CD14-positive monocyte (primary cell): ENCODE measurements at regions not wholly inside any gene's neighbourhood (a gene's known extent, or its start where the extent isn't known, plus 50 kb on each side); places are given as distances from the start of the nearest gene placed in this dataset.

Experiments used
- DNase-seq, 3 donors: peaks; one replicate each; pipeline ENCODE4 v3.0.0-alpha.2; 2011 to 2022
- H2AFZ ChIP-seq: 2 replicates; pipeline ENCODE4 v1.6.0; 2012; ENCODE audit warnings: mild to moderate bottlenecking, low read depth, low read length, inconsistent platforms; ENCODE audit not compliant: insufficient read depth, poor library complexity, severe bottlenecking
- H3K27ac ChIP-seq, 2 donors: 1 replicate in 1 of 2; 2 replicates in 1 of 2; pipeline ENCODE4 v1.5.1; 2012 to 2013; ENCODE audit warnings: low read length in 2 of 2, control low read depth in 1 of 2, inconsistent platforms in 1 of 2, low read depth in 1 of 2, mild to moderate bottlenecking in 1 of 2
- H3K27me3 ChIP-seq, 2 donors: one replicate each; pipeline versions ENCODE4 v1.6.0 to v1.6.1; 2011 to 2013; ENCODE audit warnings: low read length in 2 of 2; ENCODE audit not compliant: control insufficient read depth in 2 of 2, insufficient read depth in 2 of 2
- H3K36me3 ChIP-seq, 2 donors: replicated peaks in 1 of 2; 1 replicate in 1 of 2; 2 replicates in 1 of 2; pipeline versions ENCODE4 v1.5.1 to v1.6.1; 2012 to 2013; ENCODE audit warnings: low read length in 2 of 2, control low read depth in 1 of 2, inconsistent platforms in 1 of 2, mild to moderate bottlenecking in 1 of 2; ENCODE audit not compliant: insufficient read depth in 2 of 2, control insufficient read depth in 1 of 2
- H3K4me1 ChIP-seq, 2 donors: 1 replicate in 1 of 2; 2 replicates in 1 of 2; pipeline versions ENCODE4 v1.5.1 to v1.6.1; 2012 to 2013; ENCODE audit warnings: low read length in 2 of 2, control low read depth in 1 of 2, inconsistent platforms in 1 of 2, mild to moderate bottlenecking in 1 of 2, moderate library complexity in 1 of 2; ENCODE audit not compliant: insufficient read depth in 2 of 2, control insufficient read depth in 1 of 2
- H3K4me2 ChIP-seq: replicated peaks from 2 replicates; pipeline ENCODE3; 2012; ENCODE audit warnings: low read length, moderate library complexity, mild to moderate bottlenecking; ENCODE audit not compliant: poor library complexity, severe bottlenecking; ENCODE audit errors: extremely low read depth
- H3K4me3 ChIP-seq, 3 experiments: fragments of 200-600 bp in 1 of 3; sonication (generic) in 1 of 3; replicated peaks in 1 of 3; 1 replicate in 2 of 3; 2 replicates in 1 of 3; pipeline ENCODE4 v1.5.1; 2011 to 2013; ENCODE audit warnings: low read length in 3 of 3, mild to moderate bottlenecking in 3 of 3, control low read depth in 2 of 3, low read depth in 2 of 3, inconsistent platforms in 1 of 3, moderate library complexity in 1 of 3
- H3K79me2 ChIP-seq: 2 replicates; pipeline ENCODE4 v1.6.0; 2012; ENCODE audit warnings: mild to moderate bottlenecking, control low read depth, inconsistent platforms, low read length, moderate library complexity; ENCODE audit not compliant: insufficient read depth
- H3K9ac ChIP-seq: 2 replicates; pipeline ENCODE4 v1.6.0; 2017; ENCODE audit warnings: low read length, mild to moderate bottlenecking; ENCODE audit not compliant: insufficient read depth, poor library complexity, severe bottlenecking
- H3K9me3 ChIP-seq, 2 donors: replicated peaks in 1 of 2; 1 replicate in 1 of 2; 2 replicates in 1 of 2; pipeline versions ENCODE4 v1.5.1 to v1.6.1; 2012 to 2013; ENCODE audit warnings: low read length in 2 of 2, control low read depth in 1 of 2; ENCODE audit not compliant: control insufficient read depth in 1 of 2, insufficient read depth in 1 of 2
- H4K20me1 ChIP-seq: 2 replicates; pipeline ENCODE4 v1.6.0; 2012; ENCODE audit warnings: mild to moderate bottlenecking, low read length, control low read depth, moderate library complexity; ENCODE audit not compliant: insufficient read depth
- H3K27ac Mint-ChIP-seq, 7 donors: one replicate each; pipeline ENCODE4 v1.8.0; 2020; ENCODE audit warnings: mild to moderate bottlenecking in 7 of 7, mixed read lengths in 7 of 7, moderate library complexity in 6 of 7, inconsistent platforms in 2 of 7
- H3K27me3 Mint-ChIP-seq, 3 donors: one replicate each; pipeline ENCODE4 v1.8.0; 2021 to 2022; ENCODE audit warnings: low read depth in 3 of 3, mild to moderate bottlenecking in 3 of 3, mixed read lengths in 3 of 3, moderate library complexity in 3 of 3, inconsistent platforms in 1 of 3
- H3K36me3 Mint-ChIP-seq, 2 donors: one replicate each; pipeline ENCODE4 v1.8.0; 2020; ENCODE audit warnings: mixed read lengths in 2 of 2, inconsistent platforms in 1 of 2, mild to moderate bottlenecking in 1 of 2
- H3K4me1 Mint-ChIP-seq: one replicate; pipeline ENCODE4 v1.8.0; 2020; ENCODE audit warnings: mild to moderate bottlenecking, mixed read lengths
- H3K4me3 Mint-ChIP-seq, 2 donors: one replicate each; pipeline ENCODE4 v1.8.0; 2020; ENCODE audit warnings: mild to moderate bottlenecking in 2 of 2, mixed read lengths in 2 of 2, moderate library complexity in 1 of 2
- H3K9me3 Mint-ChIP-seq, 7 donors: one replicate each; pipeline ENCODE4 v1.8.0; 2020 to 2022; ENCODE audit warnings: mixed read lengths in 7 of 7, mild to moderate bottlenecking in 6 of 7, moderate library complexity in 6 of 7, inconsistent platforms in 2 of 7
- WGBS: methylation state at CpG from one replicate; pipeline ENCODE4 v1.1.5; 2013; ENCODE audit warnings: missing lambda C conversion rate; ENCODE audit not compliant: insufficient coverage; 5-methylcytosine and 5-hydroxymethylcytosine counted together
- intact Hi-C, 2 donors: fragments of 100-400 bp; cut with micrococcal nuclease; formaldehyde crosslinking; loops; one replicate each; pipeline versions ENCODE4 v1.15.0 to v1.15.1; 2023
- TF ChIP-seq, protein P1 (sequence below): fragments of 200-600 bp; IDR thresholded peaks from one replicate; pipeline ENCODE4 v1.8.0; 2022; ENCODE audit warnings: antibody characterized with exemption, mild to moderate bottlenecking

DNA sequence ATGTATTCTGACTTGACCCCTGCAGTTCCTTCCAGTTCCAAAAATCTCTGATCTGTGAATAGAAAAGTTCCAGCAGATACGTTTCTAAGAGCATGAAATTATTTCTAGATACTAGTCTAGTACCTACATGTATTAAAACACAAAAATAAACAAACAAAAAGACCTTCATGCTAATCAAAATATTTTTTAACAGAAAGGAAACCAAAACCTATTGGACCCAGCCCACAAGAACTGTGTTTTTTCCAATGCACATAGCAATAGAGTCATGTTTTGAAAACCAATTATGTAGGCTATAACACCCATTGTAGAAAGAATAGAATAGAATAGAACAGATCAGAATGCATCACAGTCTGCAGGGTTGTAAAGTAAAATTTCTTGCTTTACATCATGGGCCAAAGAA is 158.6 kb upstream of the TNFAIP3 start:
- peaks cover 41% of the 10 kb centered on the region for H3K4me1 Mint-ChIP-seq
- peak overlapping the region; percentile 47 for H3K4me2 ChIP-seq
- intact Hi-C loops, result loop anchor here (5.0 to 10.0 kb wide), 7 partner anchors 64 to 296 kb away; partner anchors contain the start of gene TNFAIP3 (in 1 of the 2)
- peaks cover 25 to 28% of the 10 kb centered on the region in 2 donors for H3K4me1 ChIP-seq
- H3K27ac ChIP-seq, result peak overlapping the region in 1 of 2 donors; percentile 62
- DNase-seq, result no peak
- no peaks in the 10 kb centered on the region for H3K36me3 ChIP-seq
- no peaks in the 10 kb centered on the region for H3K9me3 ChIP-seq
- peak overlapping the region in 3 of 7 donors; percentile 91 to 95 (median 91) for H3K27ac Mint-ChIP-seq
- H3K27me3 Mint-ChIP-seq, result peaks cover 0 to 3% (median 2%) of the 10 kb centered on the region in 3 donors
- no CpG with 5 or more reads among the region's 1 CpG for WGBS
- H3K4me3 Mint-ChIP-seq, result peak overlapping the region in 1 of 2 donors; percentile 88
- H4K20me1 ChIP-seq, result no peaks in the 10 kb centered on the region
- no peaks in the 10 kb centered on the region for H3K27me3 ChIP-seq
- H3K4me3 ChIP-seq, result peak overlapping the region in 1 of 3 experiments; percentile 32
- no peak overlapping the region for H3K9ac ChIP-seq
- TF ChIP-seq, protein P1, sequence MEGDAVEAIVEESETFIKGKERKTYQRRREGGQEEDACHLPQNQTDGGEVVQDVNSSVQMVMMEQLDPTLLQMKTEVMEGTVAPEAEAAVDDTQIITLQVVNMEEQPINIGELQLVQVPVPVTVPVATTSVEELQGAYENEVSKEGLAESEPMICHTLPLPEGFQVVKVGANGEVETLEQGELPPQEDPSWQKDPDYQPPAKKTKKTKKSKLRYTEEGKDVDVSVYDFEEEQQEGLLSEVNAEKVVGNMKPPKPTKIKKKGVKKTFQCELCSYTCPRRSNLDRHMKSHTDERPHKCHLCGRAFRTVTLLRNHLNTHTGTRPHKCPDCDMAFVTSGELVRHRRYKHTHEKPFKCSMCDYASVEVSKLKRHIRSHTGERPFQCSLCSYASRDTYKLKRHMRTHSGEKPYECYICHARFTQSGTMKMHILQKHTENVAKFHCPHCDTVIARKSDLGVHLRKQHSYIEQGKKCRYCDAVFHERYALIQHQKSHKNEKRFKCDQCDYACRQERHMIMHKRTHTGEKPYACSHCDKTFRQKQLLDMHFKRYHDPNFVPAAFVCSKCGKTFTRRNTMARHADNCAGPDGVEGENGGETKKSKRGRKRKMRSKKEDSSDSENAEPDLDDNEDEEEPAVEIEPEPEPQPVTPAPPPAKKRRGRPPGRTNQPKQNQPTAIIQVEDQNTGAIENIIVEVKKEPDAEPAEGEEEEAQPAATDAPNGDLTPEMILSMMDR, result no peak
- no peaks in the 10 kb centered on the region for H3K79me2 ChIP-seq
- H3K36me3 Mint-ChIP-seq, result peaks cover 0 to 1% of the 10 kb centered on the region in 2 donors
- H3K9me3 Mint-ChIP-seq, result peaks cover 0 to 3% (median 2%) of the 10 kb centered on the region in 7 donors
- no peak overlapping the region for H2AFZ ChIP-seq

DNA sequence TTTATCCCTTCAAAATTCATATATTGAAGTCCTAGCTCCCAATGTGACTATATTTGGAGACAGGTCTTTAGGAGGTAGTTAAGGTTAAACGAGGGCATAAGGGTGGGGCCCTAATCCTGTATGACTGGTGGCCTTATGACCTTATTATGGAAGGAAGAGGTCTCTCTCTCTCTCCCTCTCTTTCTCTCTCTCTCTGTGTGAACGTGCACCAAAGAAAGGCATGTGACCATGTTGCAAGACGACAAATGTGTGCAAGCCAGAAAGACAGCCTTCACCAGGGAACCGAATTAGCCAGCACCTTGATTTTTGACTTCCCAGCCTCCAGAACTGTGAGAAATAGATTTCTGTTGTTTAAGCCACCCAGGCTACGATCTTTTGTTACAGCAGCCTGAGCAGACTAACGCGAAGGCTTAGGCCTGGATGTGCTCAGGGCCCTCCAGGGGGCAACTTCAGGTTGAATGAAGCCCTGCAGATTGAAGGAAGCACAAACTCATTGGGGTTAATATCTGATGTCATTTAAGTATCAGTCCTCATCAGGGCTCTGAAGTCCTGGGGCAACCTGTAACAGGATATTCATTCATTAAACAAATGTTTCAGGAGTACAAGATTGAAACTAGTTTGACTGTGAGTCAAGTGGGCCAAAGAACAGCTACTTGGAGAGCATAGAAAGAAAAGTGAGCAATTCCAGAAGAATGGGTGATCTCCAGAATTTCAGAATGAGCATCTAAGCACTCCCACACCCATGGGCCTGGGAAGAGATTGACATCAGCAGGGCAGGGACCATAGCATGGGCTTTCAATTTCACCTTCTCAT is 157.4 kb upstream of the TNFAIP3 start:
- 64% methylated on average over 5 of the region's 7 CpGs for WGBS
- no peak overlapping the region for H3K4me3 ChIP-seq
- TF ChIP-seq, protein P1, result no peak
- no peaks in the 10 kb centered on the region for H3K79me2 ChIP-seq
- peak overlapping the region in 3 of 7 donors; percentile 19 to 91 (median 45) for H3K27ac Mint-ChIP-seq
- H3K27me3 Mint-ChIP-seq, result peaks cover 0 to 3% (median 1%) of the 10 kb centered on the region in 3 donors
- H3K27ac ChIP-seq, result no peak overlapping the region
- no peak overlapping the region for H3K4me2 ChIP-seq
- H3K9me3 ChIP-seq, result no peaks in the 10 kb centered on the region
- H3K36me3 Mint-ChIP-seq, result peaks cover 0 to 1% of the 10 kb centered on the region in 2 donors
- intact Hi-C loops, result loop anchor here (5.0 to 10.0 kb wide), 8 partner anchors 55 to 295 kb away; partner anchors contain the start of gene TNFAIP3 (in 1 of the 2)
- peak in 1 of 3 donors; percentile 48 for DNase-seq
- H3K27me3 ChIP-seq, result no peaks in the 10 kb centered on the region
- H3K9ac ChIP-seq, result no peak overlapping the region
- H3K4me1 Mint-ChIP-seq, result peaks cover 41% of the 10 kb centered on the region
- no peaks in the 10 kb centered on the region for H3K36me3 ChIP-seq
- no peaks in the 10 kb centered on the region for H4K20me1 ChIP-seq
- no peak overlapping the region for H2AFZ ChIP-seq
- no peak overlapping the region for H3K4me3 Mint-ChIP-seq
- H3K9me3 Mint-ChIP-seq, result peaks cover 0 to 4% (median 2%) of the 10 kb centered on the region in 7 donors
- peaks cover 25 to 28% of the 10 kb centered on the region in 2 donors for H3K4me1 ChIP-seq
